HEK293T (cell line): ENCODE measurements at regions not wholly inside any gene's neighbourhood (a gene's known extent, or its start where the extent isn't known, plus 50 kb on each side); places are given as distances from the start of the nearest gene placed in this dataset.

Experiments used
- ARNT ChIP-seq: fragments of 450-650 bp; IDR thresholded peaks from 2 replicates; pipeline ENCODE4 v1.6.1; 2017; ENCODE audit warnings: mild to moderate bottlenecking
- BHLHE40 ChIP-seq: fragments of 450-650 bp; IDR thresholded peaks from 2 replicates; pipeline ENCODE4 v1.6.1; 2016; ENCODE audit warnings: mild to moderate bottlenecking, moderate library complexity, borderline replicate concordance
- FOXA1 ChIP-seq: fragments of 450-650 bp; IDR thresholded peaks from 2 replicates; pipeline ENCODE4 v1.6.1; 2016; ENCODE audit warnings: mild to moderate bottlenecking
- FOXK2 ChIP-seq: fragments of 450-650 bp; IDR thresholded peaks from 2 replicates; pipeline ENCODE4 v1.6.1; 2016; ENCODE audit warnings: mild to moderate bottlenecking
- FOXM1 ChIP-seq: fragments of 450-650 bp; IDR thresholded peaks from 2 replicates; pipeline ENCODE4 v1.6.1; 2017; ENCODE audit warnings: mild to moderate bottlenecking, borderline replicate concordance
- HDGF ChIP-seq: fragments of 450-650 bp; IDR thresholded peaks from 2 replicates; pipeline ENCODE4 v1.6.1; 2017; ENCODE audit warnings: antibody characterized with exemption, borderline replicate concordance
- PKNOX1 ChIP-seq: fragments of 450-650 bp; IDR thresholded peaks from 2 replicates; pipeline ENCODE4 v1.6.1; 2016
- SP1 ChIP-seq: fragments of 450-650 bp; IDR thresholded peaks from 2 replicates; pipeline ENCODE4 v1.6.1; 2017
- ZNF384 ChIP-seq: fragments of 450-650 bp; IDR thresholded peaks from 2 replicates; pipeline ENCODE4 v1.6.1; 2016

- no peak for TF ChIP-seq BHLHE40
- TF ChIP-seq FOXM1, result no peak
- TF ChIP-seq FOXA1, result no peak
- no peak for TF ChIP-seq FOXK2
- no peak for TF ChIP-seq ARNT
- TF ChIP-seq SP1, result no peak
- TF ChIP-seq PKNOX1, result no peak
- TF ChIP-seq HDGF, result no peak
- no peak for TF ChIP-seq ZNF384
Observed at GRCh38 chr5:89628876-89629635, 746.1 kb upstream of the MEF2C start.
